HG02981 (cell line): ENCODE measurements at regions not wholly inside any gene's neighbourhood (a gene's known extent, or its start where the extent isn't known, plus 50 kb on each side); places are given as distances from the start of the nearest gene placed in this dataset.

Experiments used
- ATAC-seq: cut with Tn5 transposase; IDR thresholded peaks from one replicate; pipeline ENCODE4 v1.9.1; 2021; ENCODE audit warnings: mild to moderate bottlenecking, moderate library complexity; ENCODE audit not compliant: unreplicated experiment

DNA sequence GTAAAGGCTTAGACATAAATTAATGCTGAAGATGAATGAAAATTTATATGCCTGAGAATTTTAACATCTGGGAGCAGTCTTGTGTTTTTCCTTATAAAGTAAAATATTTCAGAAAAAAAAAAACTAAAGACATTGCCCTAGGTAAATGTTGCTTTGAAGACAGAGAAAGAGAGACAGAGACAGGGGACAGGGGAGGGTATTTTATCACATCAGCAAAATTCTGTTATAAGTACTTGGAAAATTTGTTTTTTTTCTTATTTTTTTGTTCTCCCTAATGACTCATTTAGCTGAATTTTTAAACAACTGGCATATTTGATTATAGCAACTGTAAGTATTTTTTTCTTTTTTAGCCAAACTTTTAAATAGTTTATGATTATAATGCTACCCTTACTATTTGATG lies 1540.6 kb upstream of the GBE1 start:
- no peak for ATAC-seq

DNA sequence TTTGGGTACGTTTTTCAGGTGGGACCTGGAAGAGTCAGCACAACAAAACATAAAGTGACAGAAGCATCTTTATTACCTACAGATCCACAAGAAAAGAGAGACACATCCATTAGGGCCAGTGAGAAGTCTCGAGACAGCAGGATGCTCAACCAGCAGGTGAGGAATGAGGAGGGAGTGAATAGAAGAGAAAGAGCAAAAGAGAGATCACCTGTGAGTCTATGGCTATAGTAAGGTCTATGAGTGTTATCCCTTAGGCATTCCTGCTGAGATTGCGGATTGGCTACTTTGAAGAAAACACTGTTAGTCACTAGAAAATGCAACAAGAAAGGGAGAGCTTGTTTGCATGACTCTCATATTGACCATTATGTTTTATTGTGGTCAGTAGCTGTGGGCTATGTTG lies 1556.2 kb upstream of the GBE1 start:
- no peak for ATAC-seq

DNA sequence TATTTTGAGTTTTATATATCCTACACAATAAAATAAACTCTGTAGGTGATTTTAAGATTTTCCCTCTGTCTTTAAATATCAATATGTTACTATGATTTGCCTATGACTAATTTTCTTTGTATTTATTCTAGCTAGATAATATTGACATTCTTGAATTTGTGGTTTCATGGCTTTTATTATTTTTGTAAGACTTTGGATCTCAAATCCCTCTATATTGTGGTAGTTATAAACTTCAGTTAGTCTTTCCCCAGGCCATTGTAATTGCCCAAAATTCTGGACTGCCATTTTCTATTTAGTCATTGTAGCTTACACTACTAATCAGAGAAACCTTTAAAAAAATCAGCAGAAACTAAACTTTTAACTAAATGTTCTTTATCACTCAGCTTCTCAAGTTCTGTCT lies 1559.3 kb upstream of the GBE1 start:
- ATAC-seq, result no peak

DNA sequence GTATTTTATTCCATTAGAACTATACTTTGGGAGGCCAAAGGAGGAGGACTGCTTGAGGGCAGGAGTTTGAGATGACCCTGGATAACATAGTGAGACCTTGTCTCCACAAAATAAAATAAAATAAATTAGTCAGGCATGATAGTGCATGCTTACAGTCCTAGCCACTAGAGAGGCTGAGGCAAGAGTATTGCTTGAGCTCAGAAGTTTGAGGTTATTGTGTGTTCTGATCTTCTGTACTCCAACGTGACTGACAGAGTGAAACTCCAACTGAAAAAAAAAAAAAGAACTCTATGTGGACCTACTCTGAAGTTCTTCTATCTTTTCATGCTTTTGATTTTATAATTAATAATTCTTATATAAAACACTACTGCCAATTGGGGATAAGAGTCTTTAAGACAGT lies 1560.0 kb upstream of the GBE1 start:
- no peak for ATAC-seq

DNA sequence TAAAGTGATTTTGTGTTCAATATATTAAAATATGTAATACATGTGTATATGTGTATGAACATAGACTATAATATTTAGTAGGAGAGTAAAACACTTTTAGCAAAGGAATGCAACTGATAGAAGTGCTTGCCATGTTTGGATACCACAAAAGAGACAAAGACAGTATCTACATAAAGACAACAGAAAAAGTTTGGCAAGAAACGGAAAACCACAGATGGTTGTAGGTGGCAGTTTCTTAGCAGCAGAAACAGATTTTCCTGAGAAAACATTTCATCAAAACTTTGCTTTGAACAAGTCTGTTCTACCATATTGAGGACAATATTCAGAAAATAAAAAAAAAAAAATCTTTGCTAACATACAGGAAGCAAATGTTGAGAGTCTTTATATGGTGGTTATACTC lies 1560.4 kb upstream of the GBE1 start:
- ATAC-seq, result no peak

DNA sequence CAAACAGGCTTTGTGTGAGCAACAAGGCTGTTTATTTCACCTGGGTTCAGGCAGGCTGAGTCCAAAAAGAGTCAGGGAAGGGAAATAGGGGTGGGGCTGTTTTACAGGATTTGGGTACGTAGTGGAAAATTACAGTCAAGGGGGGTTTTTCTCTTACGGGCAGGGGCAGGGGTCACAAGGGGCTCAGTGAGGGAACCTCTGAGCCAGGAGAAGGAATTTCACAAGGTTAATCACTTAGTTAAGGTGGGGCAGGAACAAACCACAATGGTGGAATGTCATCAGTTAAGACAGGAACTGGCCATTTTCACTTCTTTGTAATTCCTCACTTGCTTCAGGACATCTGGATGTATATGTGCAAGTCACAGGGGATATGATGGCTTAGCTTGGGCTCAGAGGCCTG lies 1592.8 kb upstream of the GBE1 start:
- no peak for ATAC-seq

DNA sequence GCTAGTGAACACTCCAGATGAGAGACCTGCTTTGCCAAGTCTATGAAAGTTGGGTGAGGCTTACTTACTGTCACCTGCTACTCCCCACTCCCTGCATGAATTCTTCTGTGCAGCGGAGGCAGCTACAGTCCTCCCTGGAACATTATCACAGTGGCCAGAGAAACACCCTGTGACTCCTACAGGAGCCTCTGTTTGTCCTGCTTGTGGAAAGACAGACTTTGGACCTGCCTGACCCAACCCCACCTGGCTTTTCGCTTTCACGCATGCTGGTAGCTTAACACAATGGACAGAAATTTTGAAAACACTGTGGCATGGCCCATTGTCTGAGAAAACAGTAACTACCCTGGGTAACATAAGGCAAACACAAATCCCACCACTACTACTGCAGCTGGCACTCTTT lies 1565.5 kb upstream of the CADM2 start:
- ATAC-seq, result no peak

DNA sequence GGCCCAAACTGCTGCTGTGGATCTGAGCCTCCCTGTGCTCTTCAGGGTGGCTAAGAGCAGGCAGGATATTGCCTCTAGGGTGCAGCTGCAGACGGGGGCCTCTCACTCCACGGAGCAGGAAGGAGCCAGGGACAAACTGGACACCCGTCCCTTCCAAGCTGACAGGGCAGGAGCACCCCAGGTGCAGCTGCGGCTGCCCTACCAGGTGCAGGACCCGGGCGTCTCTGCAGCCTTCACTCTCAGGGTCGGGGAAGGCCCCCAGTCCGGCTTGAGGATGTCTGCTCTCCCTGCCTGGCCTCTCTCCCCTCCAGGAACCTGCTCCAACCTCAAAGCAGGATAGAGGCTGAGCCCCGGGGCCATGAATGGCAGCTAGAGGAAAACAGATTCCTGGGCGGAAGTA lies 1554.9 kb upstream of the CADM2 start:
- no peak for ATAC-seq

DNA sequence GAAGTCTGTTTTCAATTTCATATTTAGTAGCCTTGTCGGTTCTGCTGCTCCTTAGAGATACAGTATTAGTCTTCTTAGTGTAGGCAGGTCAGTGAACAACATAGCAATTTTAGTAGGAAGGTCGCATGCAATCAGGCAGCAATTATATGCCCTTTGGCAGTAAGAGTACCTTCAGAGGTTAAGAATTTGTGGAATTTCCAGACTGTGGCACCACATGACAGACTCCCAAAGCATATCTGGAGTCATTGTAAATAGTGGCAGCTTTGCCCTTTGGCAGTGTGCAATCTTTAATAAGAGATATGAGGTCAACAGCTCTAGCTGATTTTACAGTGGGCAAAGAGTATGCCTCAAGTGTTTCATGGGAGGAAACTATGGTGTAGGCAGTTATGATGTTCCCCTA lies 1532.5 kb upstream of the CADM2 start:
- ATAC-seq, result no peak

DNA sequence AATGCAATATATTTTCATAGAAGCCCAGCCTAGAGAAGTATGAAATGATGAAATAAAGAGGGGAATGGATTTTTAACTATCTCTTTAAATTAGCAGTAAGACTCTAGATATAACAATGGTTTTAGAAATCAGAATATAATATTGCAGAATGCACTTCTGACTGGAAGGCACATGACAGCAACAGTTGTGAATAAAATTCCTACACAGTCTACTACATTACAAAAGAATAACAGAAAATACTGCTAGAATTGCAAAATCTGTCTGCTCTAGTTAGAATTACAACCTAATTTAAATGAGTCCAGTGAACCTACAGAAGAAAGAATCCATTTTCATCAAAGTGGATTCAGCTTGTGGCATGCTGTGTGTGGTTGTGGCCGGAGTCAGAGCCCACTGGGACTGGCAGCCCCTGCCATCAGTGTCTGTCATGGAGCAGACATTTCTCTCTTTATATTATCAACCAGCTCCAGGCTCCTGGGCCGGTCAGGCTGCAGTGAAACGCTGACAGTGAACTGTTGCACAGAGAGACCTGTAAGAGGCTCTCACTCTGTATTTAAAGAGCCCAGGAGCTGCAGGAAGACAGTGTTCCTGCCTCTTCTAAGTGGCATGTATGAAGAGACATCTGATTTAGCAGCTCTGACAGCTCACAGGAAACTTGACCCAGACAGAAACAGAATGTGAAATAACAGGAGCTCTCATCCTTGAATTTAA lies 1523.8 kb upstream of the CADM2 start:
- no peak for ATAC-seq

DNA sequence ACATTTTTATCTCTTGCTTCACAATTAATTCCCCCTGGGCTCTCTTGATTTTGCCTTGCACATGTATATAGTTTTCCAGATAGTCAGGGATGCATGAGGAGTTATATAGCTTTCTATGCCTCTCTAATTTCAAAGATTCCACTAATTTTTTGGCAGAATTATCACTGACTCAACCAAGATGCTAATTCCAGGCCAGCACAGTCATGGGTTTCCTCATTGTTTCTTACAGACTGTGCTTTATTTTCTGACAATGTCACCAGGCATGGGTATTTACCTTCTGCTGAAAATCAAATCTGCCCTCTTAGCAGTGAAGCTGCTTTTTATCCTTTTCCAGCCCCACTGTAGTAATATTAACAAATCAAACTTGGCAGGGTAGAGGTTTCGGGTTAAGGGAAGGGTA lies 1520.6 kb upstream of the CADM2 start:
- no peak for ATAC-seq

DNA sequence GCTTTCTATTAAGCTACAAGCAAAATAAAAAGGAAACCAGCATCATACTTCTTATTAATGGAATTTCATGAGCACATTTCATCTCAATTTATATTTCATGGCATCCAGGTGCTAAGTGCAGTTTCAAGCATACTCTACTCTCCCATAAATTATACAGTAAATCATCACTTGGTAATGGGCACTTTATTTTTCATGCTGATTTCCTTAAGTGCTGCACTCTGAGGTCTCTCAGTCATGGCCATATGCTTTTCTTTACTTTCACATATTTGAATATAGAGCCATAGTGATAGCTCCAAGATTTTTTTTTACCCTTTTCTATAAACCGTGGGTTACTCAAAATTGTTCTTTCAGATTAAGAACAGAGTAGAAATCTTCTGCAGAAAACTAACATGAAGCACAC lies 1505.7 kb upstream of the CADM2 start:
- no peak for ATAC-seq

DNA sequence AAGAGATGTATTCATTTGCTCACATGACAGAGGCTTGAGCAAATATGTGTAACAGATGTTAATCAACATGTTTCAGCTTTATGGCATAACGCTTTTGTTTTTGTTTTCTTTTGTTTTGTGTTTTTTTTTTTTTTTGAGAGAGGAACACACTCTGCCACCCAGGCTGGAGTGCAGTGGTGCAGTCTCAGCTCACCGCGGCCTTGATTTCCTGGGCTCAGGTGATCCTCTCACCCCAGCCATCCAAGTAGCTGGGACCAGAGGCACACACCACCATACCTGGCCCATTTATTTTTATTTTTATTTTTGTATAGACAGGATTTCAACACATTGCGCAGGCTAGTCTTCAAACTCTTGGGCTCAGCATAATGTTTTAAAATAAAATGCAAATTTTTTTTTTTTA lies 1504.4 kb upstream of the CADM2 start:
- no peak for ATAC-seq

DNA sequence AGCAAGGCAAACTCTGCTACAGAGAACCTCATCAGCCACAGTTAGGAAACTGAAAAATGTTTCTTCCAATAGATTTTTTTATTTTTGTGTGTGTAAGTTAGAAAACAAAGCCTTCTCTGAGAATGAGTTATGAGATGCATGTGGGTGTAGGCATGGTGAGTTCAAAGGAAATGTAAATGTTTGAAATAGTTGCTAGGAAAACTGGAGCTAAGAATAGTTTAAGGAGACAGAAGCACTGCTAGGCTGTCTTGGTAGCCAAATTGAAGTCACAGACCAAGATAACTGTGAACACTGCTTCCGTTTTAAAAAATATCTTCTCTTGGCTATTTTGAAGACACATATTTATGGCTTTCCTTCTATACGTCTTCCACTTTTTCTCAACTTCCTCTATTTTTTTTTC lies 1501.2 kb upstream of the CADM2 start:
- ATAC-seq, result no peak

DNA sequence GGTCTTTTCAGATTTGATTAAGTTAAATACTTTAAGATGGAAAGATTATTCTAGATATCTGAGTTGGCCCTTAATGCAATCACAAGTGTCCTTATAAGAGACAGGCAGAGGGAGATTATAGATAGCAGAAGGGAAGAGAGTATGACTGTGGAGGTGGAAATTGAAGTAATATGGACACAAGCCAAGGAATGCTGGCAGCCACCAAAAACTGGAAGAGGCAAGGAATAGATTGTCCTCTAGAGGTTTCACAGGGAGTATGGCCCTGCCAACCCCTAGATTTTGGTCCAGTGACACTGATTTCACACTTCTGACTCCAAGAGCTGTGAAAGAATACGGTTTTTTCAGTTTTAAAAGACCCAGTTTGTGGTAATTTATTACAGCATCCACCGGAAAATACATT lies 1498.7 kb upstream of the CADM2 start:
- ATAC-seq, result no peak

DNA sequence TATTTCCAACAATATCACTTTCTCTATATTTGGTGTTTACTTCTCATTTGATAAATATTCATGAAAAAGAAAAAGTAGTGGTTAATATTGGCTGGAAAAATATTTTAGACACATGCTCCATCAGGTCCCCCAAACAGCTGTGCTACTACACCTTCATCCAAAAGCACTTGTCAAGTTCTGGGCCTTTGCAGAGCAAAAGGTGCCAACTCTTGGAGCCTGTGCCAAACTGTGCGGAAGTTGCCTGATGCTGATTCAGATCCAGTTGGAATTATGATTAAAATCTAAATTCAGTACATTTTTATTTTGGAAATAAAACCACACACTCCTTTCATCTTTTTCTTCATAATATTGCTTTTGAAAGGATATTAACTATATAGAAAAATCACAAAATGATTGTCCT lies 1497.4 kb upstream of the CADM2 start:
- ATAC-seq, result no peak

DNA sequence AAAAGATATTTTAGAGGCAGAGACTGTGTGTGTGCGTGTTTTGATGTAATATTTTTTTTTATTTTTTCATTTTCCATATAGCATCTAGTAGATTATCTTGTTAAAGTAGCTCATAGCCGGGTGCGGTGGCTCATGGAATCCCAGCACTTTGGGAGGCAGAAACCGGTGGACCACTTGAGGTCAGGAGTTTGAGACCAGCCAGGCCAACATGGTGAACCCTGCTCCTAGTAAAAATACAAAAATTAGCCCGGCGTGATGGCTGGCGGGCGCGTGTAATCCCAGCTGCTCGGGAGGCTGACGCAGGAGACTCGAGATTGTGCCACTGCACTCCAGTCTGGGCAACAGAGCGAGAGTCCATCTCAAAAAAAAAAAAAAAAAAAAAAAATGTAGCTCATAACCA lies 1481.2 kb upstream of the CADM2 start:
- no peak for ATAC-seq

DNA sequence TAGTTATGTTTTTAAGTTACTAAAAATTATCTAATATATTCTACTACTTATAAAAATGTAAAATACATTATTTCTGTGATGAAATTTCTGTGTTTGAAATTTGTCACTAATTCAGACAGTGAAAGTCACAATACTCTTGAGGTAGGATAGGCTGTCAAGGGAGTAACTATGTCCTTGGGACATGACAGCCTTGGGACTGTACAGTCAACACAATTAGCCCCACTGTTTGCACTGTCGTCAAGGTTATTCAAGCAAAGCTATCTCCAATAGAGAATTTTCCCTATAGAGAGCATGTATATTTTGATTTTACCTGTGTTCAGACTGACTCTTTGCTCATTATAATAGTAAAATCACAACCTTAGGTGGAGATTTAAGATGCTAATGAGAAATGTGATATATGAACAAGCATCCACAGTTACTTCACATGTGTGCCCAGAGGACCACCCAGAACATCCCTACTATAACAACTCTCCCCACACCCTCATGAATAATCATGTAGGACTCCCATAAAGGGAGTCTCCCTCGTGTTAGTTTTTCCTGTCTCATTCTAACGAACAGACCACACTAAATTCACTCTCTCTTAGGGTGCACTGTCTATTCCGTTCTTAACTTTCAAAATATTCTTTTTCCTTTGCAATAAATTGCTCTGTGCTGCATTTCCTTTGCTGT lies 1476.3 kb upstream of the CADM2 start:
- ATAC-seq, result no peak

DNA sequence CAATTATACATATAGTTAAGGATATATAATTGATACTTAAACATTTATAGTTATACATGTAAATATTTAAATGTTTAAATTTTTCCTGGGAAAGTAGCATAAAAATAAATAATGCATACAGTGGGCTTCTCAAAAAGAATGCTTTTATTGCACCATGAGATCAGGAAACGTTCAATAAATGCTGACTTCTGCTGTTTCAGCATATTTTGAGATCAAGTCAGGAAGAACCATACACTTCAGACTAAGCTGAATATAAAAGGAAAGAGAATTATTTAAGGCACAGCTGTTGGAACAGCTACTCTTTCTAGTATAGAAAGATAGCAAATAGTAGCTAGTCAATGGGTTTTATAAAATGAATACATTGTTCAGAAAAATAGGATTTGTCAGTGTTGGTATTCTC lies 1462.3 kb upstream of the CADM2 start:
- ATAC-seq, result no peak

DNA sequence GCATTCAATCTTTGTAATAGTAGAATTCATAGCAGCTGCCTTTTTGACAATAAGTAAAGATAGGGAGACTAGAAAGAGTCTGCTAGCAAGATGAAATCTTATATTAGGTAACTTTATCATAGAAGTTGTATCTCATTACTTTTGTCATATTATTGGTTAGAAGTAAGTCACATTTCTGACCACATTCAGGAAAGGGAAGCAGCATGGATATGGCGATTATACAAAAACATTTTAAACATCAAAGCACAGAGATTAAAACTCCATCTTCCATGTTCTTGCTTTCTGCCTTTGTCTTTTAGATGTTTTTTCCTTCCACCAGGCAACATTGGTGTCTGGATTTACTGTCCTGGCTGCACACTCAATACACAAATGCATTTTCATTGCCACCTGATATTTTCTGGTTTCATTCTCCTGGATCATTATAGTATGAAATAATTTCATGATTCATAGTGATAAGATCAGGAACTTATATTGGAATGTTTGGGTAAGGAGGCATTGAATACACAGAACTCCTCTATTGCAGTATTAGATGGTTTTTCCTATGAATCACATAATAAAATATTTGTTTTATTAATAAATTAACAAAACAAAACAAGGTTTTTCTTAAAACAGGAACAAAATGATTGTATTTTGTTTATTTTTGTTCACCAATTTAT lies 1460.3 kb upstream of the CADM2 start:
- ATAC-seq, result no peak

DNA sequence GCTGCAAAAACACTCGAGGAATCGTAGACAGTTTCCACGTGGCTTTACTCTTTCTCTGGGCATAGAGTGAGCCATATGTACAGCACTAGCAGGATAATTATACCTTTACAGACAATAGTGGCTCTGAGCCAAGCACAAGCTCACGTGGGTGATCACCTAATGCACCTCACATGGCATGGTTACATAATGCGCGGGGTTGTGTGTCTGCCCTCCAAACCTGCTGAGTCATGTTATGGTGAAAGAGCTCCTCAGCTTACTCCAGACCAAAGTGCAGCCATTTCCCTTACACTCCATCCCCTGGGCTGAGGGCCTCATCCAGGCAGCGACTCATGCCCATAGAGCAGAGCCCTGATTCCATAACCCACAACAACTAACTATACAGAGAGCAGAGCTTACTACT lies 1458.4 kb upstream of the CADM2 start:
- ATAC-seq, result no peak

DNA sequence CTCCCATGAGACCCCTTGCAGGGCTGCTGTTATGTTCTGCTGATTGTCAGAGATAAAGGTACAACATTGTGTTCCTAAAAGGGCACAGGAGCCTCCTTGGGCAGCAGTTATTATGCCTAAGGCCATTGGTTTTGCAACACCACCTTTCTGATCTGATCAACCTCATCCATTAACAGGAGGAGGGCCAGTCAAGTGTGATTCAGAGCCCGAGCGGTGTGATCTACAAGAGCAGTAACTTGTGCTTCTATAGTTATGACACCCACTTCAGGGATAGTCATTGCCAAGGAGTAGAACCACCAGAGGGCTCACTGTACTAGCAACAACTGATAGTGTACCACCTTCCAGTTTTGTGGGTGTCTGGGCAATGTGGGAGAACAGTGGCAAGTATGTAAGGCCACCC lies 1457.9 kb upstream of the CADM2 start:
- no peak for ATAC-seq

DNA sequence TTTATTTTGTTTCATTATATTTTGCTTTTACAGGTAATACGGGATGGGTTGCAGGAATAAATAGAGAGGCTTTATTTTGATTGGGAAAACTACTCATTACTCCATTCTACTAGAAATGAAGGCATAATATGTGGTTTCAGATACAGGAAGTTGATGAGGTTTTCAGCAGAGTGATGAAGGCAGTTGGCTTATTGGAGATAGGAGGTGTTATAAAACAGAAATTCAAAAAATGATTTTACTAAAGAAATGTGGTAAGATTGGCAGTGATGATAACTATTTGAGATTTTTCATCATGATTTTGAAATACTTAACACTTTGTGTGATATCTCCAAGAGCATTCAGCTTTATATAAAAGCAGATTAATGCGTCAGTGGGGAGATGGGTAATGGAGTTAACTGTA lies 1445.7 kb upstream of the CADM2 start:
- no peak for ATAC-seq
